Activated CD8-positive, alpha-beta memory T cell treated with anti-CD3 and anti-CD28 coated beads, Interleukin-2, amount 50 U/mL, for 24 hours (primary cell): ENCODE measurements at regions not wholly inside any gene's neighbourhood (a gene's known extent, or its start where the extent isn't known, plus 50 kb on each side); places are given as distances from the start of the nearest gene placed in this dataset.
"Not testable (repeated sequence)": the region's sequence is repeated elsewhere in the genome, so short reads cannot be mapped to it uniquely, and the experiment has no call there.

ENCODE experiments used
- DNase-seq: peaks from one replicate; pipeline ENCODE4 v3.0.0-alpha.2; 2020; ENCODE audit errors: extremely low read depth

DNA sequence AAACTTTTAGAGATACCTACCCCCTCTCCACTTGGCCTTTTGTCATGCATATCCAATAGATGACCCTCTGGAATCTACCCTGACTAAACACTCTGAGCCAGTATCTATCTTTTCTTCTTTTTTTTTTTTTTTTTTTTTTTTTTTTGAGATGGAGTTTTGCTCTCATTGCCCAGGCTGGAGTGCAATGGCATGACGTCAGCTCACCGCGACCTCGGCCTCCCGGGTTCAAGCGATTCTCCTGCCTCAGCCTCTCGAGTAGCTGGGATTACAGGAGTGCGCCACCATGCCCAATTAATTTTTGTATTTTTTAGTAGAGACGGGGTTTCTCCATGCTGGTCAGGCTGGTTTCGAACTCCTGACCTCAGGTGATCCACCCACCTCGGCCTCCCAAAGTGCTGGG is 50.8 kb upstream of the GRIN2B start:
- DNase-seq, result not testable (repeated sequence)

DNA sequence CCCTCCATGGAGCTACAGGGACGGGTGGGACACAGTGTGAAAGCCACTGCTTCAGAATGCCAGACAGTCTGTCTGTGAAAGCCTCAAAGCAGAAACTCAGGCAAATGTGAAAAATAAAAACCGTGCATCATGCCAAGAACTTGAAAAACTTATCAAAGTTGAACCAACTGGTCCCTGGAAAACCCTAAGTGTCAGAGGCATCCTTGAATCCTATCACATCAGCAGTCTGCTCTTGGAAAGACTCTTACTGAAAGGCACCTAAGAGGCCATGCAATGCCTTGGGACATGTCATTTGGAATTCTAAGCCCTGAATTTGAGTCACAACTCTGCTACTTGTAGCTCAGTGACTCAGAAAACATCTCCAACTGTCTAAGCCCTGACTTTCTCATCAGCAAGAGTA is 62.4 kb upstream of the GRIN2B start:
- no peak for DNase-seq

DNA sequence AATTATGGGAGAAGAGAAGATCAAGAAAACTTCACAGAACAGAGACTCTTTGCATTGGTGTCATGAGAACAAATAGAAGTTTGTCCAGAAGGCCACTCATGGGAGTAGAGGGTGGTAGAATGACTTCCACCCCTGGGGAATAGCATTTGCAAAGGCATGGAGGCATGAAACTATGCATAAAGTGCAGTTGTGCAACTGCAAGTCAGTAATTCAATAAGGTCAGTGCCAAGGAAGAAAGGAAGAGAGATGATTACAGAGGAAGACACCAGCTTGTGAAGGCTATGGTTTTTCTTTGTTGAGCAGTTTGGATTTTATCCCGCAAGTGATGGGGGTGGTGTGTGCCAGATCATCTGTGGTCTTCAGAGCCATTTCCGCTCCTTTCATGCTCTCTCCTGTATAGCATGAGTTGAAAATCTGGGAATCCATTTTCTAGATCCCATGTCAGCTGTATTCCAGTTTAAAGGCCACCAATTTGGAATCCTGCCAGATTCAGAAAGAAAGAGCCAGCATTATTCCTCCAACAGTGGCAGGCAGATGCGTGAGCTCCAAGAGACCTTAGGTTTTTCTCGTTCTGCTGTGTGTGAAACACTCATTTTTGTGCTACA is 67.6 kb upstream of the GRIN2B start:
- no peak for DNase-seq

DNA sequence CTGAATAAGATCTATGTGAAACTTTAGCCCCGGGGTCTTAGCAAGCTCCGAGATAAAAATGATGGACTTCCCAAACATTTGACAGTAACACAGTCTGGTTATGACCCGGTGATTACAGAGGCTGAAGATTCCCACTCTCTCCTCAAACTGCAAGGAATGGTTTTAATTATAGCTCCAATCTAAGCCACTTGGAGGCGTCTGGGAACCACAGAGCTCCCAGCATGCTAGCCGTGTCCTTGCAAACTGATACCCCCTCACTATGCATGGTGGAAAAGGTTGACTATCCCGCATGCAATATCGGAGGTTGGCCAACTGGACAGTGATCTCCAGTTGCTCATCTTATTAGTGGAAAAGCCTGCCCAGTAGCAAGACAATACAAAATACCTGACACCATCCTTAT is 76.5 kb upstream of the GRIN2B start:
- DNase-seq, result no peak

DNA sequence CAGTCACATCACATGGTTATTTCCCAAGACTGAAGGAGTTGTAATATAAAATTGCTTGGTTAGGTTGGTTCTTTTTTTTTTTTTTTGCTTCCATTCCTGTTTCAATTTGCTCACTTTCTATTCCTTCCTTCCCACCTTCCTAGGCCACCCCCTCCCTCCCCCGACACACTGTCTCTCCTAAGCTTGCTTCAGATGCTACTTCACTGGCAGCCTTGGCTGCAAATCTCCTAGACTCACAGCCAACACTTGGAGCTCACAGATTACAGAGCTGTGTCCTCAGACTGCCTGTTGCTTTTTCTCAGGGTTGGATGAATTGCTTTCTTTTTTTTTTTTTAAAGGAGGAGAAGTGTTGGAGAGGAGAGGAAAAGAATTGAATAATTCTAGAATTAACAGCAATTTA is 77.3 kb upstream of the GRIN2B start:
- no peak for DNase-seq

DNA sequence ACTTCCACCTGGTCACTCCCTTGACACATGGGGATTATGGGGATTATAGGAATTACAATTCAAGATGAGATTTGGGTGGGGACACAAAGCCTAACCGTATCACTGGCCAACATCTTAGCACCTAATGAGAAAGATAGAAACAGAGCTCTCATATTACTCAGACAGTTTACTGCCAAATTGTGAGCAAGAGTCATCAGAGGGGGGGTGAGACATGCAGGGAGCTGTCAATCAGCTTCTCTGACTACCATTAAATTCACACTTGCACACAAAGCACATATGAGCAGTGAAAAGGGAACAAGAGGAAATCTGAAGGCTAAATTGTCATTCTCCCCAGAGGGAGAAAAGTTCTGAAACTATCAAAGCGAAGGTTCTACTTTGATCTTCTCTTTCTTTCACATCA is 78.1 kb upstream of the GRIN2B start:
- DNase-seq, result no peak

DNA sequence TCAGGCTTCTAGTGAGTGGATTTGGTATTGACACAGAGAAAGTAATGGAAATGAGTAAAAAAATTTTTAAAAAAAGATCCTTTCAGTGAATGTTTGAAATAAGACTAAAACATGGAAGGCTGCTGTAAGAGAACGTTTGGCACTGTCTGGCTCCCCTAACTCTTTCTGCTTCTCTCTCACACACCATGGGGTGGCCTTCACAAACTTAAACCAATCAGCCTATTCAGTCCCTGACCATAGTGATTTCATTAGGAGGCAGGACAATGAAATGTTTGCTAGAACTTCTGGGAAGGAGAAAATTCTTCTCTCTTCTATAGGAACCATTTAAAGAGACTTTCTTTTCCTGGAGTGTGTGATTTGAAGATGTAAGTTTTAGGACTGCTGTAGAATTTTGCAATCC is 84.2 kb upstream of the GRIN2B start:
- DNase-seq, result no peak

DNA sequence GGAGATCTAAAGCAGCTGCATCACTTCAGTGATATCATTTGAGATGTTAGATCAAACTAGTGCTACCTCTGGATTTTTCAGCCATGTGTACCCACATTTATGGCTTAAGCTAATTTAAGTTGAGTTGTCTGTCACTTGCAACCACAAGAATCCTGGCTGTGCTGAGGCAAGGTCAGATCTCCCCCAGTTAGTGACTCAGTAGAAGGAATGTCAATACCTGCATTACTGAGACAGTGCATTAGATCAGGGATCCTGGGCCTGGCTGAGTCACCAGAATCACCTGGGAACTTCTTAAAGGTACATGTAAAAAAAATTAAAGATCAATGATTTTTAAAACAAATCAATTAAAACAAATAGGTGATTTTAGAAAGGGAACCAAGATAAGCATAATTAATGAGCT is 84.6 kb upstream of the GRIN2B start:
- DNase-seq, result no peak

DNA sequence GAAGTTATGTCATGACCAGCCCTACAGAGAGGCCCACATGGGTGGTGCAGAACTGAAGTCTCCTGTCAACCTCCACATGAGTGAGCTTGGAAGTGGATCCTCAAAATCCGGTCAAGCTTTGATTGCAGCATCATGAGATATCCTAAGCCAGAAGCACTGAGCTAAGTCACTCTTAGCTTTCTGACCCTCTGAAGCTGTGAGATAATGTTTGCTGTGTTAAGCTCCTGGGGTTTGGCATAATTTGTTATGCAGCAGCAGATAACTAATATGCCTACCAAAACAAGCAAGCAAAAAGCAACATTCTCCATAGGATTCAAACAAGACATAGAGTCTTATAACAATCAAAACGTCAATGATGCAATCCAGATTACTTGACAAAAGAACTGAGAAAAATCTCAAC is 87.6 kb upstream of the GRIN2B start:
- no peak for DNase-seq

DNA sequence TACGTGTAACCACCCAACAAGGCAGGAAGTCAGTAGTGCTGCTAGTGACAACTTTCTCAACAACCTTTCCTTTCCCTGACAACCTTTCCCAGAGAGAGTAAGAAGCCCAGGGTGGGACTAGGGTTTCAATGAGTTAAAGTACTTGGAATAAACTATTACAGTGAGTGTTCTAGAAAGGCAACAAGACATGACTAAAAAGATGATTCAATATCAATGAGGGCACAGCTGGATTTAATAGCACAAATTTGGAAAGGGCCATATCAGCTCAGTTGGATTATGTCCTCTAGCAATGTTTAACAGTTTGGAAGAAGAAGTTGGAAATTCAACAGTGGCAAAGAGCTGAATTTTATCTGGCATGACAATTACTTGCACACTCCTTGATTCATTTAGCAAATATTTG is 90.4 kb upstream of the GRIN2B start:
- no peak for DNase-seq

DNA sequence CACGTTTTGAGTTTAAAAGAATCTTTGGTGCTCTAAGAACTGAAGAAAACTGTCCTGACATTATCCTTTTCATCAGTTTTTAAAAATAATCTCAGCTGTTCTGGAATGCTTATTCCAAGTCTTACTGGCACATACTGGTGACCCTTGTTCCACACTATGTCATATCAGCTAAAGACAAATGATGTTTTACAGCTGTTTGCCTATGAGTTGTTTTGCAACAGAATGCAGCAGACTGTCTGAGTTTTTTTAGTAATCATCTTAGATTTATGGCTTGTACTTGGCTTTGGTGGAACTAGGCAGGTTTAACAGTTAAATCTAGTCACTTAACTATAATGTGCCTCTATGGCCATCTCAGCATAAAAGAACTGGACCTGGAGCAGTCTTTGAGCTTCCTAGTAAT is 91.6 kb upstream of the GRIN2B start:
- no peak for DNase-seq

DNA sequence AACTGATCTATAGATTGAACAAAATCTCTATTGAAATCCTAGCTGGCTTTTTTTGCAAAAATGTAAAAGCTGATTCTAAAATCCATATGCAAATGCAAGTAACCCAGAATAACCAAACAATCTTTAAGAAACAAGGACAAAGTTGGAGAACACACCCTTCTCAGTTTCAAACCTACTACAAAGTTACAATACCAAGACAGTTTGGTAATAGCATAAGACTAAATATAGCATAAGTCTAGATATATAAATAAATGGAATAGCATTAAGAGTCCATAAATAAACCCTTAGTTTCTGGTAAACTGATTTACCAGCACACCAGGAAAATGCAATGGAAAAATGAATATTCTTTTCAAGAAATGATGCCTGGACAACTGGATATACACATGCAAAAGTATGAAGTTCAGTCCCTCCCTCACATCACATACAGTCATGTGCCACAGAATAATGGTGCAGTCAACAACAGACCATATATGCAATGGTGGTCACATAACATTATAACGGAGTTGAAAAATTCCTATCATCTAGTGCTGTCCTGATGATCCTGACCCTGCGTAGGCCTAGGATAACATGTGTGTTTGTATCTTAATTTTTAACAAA is 94.5 kb upstream of the GRIN2B start:
- no peak for DNase-seq

DNA sequence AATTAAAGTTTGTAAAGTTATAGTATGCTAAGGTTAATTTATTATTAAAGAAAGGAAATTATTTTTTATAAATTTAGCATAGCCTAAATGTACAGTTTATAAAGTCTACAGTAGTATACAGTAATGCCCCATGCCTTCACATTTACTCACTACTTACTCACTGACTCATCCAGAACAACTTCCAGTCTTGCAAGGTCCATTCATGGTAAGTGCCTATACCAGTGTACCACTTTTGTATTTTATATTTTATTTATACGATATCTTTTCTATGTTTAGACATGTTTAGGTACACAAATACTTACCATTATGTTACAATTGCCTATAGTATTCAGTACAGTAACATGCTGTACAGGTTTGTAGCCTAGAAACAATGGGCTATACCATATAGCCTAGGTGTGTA is 95.1 kb upstream of the GRIN2B start:
- DNase-seq, result no peak

DNA sequence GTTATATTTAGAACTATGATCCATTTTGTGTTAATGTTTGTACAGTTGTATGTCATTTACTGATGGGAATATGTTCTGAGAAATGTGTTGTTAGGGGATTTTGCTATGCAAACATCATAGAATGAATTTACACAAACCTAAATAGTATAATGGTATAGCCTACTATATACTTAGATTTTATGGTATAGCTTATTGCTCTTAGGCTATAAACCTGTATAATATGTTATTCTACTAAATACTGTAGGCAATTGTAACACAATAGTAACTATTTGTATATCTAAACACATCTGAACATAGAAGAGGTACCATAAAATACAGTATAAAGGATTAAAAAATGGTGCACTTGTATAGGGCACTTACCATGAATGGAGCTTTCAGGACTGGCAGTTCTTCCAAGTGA is 105.4 kb upstream of the GRIN2B start:
- no peak for DNase-seq

DNA sequence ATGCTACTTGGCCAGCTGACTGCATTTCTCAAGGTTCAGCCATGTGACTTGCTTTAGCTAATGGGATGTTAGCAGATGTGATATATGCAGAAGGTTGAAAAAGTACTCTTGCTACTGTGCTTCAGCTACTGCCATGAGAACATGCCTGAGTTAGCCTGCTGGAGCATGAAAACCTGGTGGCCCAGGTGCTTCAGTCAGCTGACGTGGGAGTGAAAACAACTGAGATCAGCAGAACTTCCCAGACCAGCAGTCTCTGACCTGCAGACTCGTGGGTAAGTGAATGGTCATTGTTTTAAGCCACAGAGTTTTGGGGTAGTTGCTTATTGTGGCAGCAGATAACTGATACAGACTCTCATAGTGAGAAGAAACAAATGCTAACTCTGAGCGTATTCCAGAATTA is 118.6 kb upstream of the GRIN2B start:
- DNase-seq, result no peak

DNA sequence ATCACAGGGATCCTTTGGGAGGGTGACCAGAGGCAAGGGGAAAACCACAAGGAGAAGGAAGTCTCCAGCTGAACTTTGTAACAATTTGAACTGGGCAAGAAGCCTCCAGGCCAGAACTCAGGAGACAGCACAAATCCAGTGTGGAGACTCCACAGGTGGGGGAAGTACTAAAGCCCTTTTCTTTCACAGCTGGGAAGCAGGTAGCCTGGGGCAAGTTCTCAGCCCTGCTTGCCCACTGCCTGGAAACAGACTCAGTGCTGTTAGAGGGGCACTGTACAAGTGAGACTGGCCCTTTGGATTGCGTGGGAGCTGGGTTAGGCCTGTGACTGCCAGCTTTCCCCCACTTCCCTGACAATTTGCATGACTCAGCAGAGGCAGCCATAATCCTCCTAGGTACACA is 120.2 kb upstream of the GRIN2B start:
- DNase-seq, result not testable (repeated sequence)

DNA sequence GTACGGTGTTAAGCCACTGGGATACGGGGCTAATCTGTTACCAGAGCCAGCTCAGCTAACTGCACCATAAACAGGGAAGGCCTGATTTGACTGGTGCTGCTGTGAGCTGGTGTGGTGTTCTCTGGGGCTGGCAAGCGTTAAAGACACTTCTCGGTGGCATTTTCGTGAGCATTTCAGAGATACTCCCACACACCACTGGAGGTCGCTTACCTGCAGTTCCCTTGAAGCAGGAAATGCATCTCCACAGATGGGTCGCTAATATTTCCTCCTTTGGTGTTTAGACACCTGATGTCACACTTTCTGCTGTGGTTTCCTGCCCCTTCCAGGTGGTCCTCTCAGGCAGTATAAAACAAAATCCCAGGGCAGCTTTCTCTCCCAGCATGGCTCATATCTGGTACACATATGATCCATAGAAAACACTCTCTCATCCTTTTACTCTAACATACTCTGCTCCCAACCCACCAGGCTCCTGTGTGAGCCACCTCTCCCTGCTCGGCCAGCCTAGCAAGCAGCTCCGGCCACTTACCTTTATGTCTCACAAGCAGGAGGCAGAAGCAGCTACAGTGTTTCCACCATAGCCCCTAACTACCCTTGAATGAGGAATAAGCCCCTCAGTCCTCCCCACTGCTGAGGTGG is 129.9 kb upstream of the GRIN2B start:
- no peak for DNase-seq

DNA sequence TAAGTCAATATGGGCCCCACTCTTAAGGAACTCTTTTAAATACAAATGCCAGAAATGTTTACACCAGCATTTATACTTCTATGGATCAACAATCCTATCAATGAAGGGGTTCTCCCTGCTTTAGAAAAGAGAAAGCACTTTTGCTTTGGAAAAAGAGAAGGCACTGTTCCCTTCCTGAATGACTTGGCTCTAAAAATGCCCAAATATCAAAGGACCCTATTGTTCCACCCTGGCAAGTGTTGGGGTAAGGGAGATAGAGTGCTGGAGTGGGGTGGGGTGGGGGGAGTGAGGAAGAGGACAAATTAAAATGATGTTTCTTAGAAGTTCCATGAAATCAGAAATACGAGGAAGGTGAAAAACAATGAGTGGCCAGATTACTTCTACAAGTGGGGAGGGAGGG is 131.6 kb upstream of the GRIN2B start:
- DNase-seq, result no peak

DNA sequence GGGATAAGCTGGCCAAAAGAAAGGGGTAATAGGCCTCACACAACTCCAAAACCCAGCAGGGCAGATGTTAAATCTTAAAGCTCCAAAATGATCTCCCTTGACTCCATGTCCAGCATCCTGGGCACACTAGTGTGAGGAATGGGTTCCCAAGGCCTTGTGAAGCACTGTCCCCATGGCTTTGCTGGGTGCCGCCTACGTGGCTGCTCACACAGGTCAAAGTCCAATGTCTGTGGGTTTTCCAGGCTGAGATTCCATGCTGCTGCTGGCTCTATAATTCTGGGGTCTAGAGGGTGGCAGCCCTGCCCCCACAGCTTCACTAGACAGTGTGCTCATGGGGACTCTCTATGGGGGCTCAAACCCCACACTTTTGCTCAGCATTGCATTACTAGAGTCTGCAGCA is 145.3 kb upstream of the GRIN2B start:
- no peak for DNase-seq

DNA sequence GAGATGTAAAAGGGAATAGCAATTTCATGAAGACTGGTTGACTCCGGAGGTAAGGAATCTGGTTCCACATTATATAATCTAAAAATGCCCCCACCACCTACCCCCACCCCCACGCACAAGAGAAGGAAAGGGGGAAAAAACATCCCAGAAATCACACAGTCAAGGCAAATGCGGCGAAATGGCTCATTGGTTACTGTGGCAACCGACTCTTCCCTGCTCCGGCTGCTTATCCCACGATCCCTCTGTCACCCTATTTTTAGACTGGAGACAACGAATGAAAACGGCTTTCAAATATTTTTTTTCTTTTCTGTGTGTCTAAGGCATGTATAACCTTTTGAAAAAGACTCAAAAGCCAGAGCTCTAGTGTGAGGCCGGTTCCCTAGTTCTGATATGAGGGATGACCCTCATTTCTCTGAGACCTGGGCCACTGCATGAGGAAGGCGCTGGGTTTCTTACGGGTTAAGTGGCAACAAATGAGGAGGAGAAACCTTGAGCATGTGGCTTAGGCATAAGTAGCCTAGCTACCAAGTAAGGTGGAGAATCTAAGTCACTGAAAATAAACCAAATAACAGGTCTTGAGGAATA is 148.3 kb upstream of the GRIN2B start:
- DNase-seq, result no peak

DNA sequence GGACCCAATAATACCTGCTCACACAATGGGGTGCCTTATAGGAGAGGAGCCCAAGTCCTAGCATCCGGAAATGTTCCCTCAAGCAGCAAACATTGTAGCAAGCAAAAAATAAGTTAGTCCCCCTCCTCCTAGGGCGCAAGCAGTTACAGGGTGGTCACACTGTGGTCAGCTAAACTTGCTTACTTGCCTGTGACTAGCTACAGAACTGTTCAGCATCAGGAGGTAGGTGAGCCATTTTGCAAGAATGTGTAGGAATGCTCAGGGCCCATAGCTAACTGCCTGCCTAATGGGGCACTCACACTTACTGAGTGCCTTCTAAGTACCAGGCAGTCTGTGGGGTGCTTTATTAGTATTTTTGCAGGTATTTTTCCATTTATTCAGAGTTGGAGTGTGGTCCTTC is 154.6 kb upstream of the GRIN2B start:
- DNase-seq, result no peak

DNA sequence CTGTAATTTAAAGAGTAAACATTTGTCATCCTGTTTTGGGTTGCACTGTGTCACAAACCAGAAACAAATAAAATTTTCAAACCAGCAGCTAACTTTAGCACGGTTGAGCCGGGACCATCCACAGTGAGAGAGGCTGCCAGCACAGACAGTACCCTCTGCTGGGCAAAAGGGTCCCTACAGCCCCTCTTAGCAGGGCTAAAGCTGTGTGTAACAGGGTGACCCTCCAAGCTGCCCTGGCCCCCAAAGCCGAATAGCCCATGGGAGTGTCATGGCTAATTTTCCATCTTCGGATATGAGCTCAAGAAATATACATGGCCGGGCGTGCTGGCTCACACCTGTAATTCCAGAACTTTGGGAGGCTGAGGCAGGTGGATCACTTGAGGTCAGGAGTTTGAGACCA is 157.1 kb upstream of the GRIN2B start:
- DNase-seq, result no peak

DNA sequence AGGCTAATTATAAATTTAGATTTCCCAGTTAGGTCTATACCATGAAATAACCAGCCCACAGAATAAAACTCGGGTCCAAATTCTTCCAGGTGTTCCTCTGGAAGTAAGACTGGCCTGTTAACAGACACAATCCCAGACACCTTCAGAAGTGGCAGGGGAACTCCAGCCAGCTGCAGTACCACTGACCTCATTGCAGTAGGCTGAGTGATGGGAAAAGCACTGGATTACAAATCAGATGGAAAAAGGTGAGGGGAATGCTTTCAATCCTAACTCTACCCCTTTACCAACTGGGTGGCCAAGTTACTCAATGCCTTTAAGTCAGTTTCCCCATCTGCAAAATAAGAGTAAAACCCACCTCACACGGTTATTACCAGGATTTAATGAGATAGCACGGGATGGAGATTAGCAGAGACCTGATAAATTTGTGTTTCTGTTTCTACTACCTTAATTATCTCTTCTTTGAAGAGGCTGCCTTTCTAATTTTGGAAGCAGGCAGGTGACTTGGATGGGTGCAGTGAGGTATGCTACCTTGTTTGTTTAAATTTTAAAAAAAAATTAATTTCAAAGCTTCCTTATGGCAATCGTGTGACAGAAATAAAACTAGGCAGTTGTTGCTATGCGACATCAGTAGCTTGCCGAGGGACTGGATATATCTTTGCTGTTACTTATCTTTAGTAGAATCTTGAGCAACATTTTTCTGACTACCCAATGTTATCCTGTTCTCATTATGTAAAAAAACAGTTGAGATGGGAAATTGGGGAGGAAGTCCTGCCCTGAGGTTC is 167.3 kb upstream of the GRIN2B start:
- DNase-seq, result no peak
